ENCODE measurements at regions not wholly inside any gene's neighbourhood (a gene's known extent, or its start where the extent isn't known, plus 50 kb on each side); places are given as distances from the start of the nearest gene placed in this dataset.

DNA sequence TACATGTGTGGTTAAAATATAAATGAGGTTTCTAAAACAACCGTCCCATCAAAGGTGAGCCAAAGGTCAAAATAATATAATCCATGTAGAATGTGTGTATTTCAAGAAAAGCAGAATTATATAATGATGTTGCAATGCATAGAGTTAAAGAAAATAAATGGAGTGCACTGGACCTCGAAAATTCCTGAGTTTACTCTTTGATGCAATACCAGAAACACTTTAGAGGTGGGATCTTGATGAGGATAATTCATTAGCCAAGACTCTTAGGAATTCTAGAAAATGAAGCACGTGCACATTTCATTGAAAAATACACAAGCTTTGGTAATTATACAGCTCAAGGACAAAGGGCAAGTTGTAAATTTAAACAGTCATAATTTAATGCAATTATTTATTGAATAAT, 508.9 kb upstream of the ARGLU1 start (continued):
- no peak for TF ChIP-seq TCF7 (CRISPR knock-in tag; IDR thresholded peaks at IDR 0.05; ENCODE audit: low read depth)

DNA sequence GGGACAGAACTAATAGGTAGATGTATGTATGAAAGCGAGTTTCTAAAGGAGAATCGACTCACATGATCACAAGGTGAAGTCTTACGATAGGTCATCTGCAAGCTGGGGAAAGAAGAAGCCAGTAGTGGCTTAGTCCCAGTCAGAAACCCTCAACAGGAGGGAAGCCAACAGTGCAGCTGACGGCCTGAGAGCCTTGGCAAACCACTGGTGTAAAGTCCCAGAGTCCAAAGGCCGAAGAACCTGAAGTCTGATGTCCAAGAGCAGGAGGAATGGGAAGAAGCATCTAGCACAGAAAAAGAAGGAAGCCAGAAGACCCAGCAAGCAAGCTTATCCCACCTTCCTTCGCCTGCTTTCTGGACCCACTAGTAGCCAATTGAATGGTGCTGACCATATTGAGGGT, 507.6 kb upstream of the ARGLU1 start:
- ATAC-seq (no peak), DNase-seq (ENCODE audit: low spot score) (no peak)
- Mint-ChIP-seq H3K4me1 (no peaks in the 10 kb centered on the region), H3K9me3 (peaks cover 9% of the 10 kb centered on the region), H3K27ac (no peak overlapping the region), H3K36me3 (no peaks in the 10 kb centered on the region), H3K27me3 (ENCODE audit: low read depth) (no peaks in the 10 kb centered on the region), H3K4me3 (no peak overlapping the region)
- ChIA-PET POLR2A (no interaction called here), CTCF (no interaction called here)
- TF ChIP-seq ZNF317 (CRISPR knock-in tag; IDR thresholded peaks at IDR 0.05; ENCODE audit: borderline replicate concordance, low read depth) (no peak), NR3C1 (CRISPR knock-in tag; conservative IDR thresholded peaks at IDR 0.05; ENCODE audit: low read depth) (no peak)
- TF ChIP-seq, protein P1, sequence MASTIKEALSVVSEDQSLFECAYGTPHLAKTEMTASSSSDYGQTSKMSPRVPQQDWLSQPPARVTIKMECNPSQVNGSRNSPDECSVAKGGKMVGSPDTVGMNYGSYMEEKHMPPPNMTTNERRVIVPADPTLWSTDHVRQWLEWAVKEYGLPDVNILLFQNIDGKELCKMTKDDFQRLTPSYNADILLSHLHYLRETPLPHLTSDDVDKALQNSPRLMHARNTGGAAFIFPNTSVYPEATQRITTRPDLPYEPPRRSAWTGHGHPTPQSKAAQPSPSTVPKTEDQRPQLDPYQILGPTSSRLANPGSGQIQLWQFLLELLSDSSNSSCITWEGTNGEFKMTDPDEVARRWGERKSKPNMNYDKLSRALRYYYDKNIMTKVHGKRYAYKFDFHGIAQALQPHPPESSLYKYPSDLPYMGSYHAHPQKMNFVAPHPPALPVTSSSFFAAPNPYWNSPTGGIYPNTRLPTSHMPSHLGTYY (CRISPR knock-in tag; IDR thresholded peaks at IDR 0.05): no peak

DNA sequence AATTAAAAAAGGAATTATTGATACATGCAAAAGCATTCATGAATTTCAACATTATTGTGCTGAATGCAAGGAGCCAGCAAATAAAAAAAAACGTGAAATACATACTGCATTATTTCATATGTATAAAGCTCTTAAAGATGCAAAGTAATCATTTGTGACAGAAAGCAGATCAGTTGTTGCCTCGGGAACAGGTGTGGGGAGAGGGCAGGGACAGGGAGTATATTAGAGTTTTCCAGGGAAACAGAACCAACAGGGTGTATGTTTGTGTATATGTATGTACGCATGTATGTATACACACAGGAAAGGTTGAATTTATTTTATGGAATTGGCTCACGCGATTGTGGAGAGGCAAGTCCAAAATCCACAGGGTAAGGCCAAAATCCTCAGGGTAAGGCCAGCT, 502.9 kb upstream of the ARGLU1 start:
- ChIA-PET CTCF (no interaction called here), POLR2A (no interaction called here)
- H3K4me3 Mint-ChIP-seq: no peak overlapping the region
- H3K9me3 Mint-ChIP-seq: peaks cover 9% of the 10 kb centered on the region
- H3K4me1 Mint-ChIP-seq: no peaks in the 10 kb centered on the region
- no peak for DNase-seq (ENCODE audit: low spot score)
- TF ChIP-seq NR1H2 (CRISPR knock-in tag; IDR thresholded peaks at IDR 0.05): no peak
- no peaks in the 10 kb centered on the region for H3K27me3 Mint-ChIP-seq (ENCODE audit: low read depth)
- ATAC-seq: no peak
- no peak overlapping the region for H3K27ac Mint-ChIP-seq
- H3K36me3 Mint-ChIP-seq: no peaks in the 10 kb centered on the region

DNA sequence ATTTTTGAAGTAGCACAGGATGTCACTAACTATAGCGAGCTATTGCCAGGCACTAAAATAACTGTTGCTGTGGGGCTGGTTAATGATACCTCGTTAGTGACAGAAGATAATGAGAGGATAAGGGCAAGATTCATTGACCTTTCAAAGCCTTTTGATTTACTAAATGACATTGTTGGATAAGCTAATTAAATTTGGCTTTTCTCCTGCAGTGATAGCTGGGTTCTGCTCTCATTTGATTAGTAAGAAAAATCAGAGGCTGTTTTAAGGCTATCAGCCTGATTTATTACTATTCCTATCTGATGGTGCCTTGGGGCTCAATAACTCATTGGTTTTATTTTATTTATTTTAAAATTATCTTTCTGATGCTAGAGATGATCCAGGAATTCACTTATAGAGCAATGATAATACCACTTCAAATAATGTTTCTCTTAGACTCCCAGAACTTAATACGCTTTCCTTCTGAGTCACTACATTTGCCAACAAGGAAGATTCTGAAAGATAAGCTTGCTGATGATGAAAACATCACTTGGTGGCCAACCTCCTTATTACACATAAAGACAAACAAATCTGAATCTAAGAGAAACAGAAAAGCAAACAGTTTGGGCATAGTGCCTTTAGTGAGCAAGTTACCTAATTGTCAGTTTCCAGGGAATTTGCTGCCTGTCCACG, 501.3 kb upstream of the ARGLU1 start:
- DNase-seq (ENCODE audit: low spot score) (no peak), ATAC-seq (no peak)
- H3K9me3 Mint-ChIP-seq: no peaks in the 10 kb centered on the region
- no peak overlapping the region for H3K27ac Mint-ChIP-seq
- ChIA-PET CTCF (no interaction called here), POLR2A (no interaction called here)
- H3K4me1 Mint-ChIP-seq: no peaks in the 10 kb centered on the region
- H3K27me3 Mint-ChIP-seq (ENCODE audit: low read depth): no peaks in the 10 kb centered on the region
- no peak for TF ChIP-seq ZNF263 (CRISPR knock-in tag; IDR thresholded peaks at IDR 0.05; ENCODE audit: low read depth)
- TF ChIP-seq, protein P2, sequence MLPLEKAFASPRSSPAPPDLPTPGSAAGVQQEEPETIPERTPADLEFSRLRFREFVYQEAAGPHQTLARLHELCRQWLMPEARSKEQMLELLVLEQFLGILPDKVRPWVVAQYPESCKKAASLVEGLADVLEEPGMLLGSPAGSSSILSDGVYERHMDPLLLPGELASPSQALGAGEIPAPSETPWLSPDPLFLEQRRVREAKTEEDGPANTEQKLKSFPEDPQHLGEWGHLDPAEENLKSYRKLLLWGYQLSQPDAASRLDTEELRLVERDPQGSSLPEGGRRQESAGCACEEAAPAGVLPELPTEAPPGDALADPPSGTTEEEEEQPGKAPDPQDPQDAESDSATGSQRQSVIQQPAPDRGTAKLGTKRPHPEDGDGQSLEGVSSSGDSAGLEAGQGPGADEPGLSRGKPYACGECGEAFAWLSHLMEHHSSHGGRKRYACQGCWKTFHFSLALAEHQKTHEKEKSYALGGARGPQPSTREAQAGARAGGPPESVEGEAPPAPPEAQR (CRISPR knock-in tag; IDR thresholded peaks at IDR 0.05): no peak
- TF ChIP-seq ZNF671 (CRISPR knock-in tag; IDR thresholded peaks at IDR 0.05): no peak
- no peak for TF ChIP-seq JAZF1 (CRISPR knock-in tag; IDR thresholded peaks at IDR 0.05)
- TF ChIP-seq ZNF138 (CRISPR knock-in tag; conservative IDR thresholded peaks at IDR 0.05): no peak
- no peaks in the 10 kb centered on the region for H3K36me3 Mint-ChIP-seq
- no peak overlapping the region for H3K4me3 Mint-ChIP-seq

DNA sequence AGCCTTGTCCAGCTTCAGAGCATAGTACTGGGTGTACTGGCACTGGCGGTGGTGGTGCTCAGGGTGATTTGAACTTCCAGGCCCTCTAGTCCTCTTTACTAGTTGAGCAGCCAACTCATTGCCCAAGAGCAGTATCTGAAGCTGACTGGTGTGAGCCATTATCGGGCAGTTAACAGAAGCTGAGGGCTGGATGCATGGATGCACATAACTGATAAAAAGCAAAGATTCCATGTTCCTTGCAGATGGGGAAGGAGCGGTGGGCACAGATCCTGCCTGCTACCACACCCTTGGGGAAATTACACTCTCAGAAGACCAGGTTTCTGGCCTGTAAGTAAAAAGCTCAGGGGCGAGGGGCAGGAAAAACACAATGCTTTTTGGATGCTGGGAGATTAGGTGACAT, 499.4 kb upstream of the ARGLU1 start:
- Mint-ChIP-seq H3K4me3 (no peak overlapping the region), H3K27me3 (ENCODE audit: low read depth) (no peaks in the 10 kb centered on the region; the same call in 1 of the 2 replicates), H3K36me3 (no peaks in the 10 kb centered on the region), H3K9me3 (no peaks in the 10 kb centered on the region), H3K4me1 (no peaks in the 10 kb centered on the region), H3K27ac (no peak overlapping the region)
- CTCF ChIA-PET: no interaction called here
- POLR2A ChIA-PET: no interaction called here
- DNase-seq (ENCODE audit: low spot score) (no peak), ATAC-seq (no peak)
- TF ChIP-seq NFYB (CRISPR knock-in tag; conservative IDR thresholded peaks at IDR 0.05; ENCODE audit: low read depth) (no peak), GRHL2 (CRISPR knock-in tag; IDR thresholded peaks at IDR 0.05; ENCODE audit: insufficient replicate concordance, severe bottlenecking) (no peak), MYBL2 (CRISPR knock-in tag; IDR thresholded peaks at IDR 0.05) (no peak), ZNF138 (CRISPR knock-in tag; conservative IDR thresholded peaks at IDR 0.05) (no peak)
- TF ChIP-seq, protein P3, sequence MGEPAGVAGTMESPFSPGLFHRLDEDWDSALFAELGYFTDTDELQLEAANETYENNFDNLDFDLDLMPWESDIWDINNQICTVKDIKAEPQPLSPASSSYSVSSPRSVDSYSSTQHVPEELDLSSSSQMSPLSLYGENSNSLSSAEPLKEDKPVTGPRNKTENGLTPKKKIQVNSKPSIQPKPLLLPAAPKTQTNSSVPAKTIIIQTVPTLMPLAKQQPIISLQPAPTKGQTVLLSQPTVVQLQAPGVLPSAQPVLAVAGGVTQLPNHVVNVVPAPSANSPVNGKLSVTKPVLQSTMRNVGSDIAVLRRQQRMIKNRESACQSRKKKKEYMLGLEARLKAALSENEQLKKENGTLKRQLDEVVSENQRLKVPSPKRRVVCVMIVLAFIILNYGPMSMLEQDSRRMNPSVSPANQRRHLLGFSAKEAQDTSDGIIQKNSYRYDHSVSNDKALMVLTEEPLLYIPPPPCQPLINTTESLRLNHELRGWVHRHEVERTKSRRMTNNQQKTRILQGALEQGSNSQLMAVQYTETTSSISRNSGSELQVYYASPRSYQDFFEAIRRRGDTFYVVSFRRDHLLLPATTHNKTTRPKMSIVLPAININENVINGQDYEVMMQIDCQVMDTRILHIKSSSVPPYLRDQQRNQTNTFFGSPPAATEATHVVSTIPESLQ (CRISPR knock-in tag; IDR thresholded peaks at IDR 0.05): no peak
- TF ChIP-seq, protein P4, sequence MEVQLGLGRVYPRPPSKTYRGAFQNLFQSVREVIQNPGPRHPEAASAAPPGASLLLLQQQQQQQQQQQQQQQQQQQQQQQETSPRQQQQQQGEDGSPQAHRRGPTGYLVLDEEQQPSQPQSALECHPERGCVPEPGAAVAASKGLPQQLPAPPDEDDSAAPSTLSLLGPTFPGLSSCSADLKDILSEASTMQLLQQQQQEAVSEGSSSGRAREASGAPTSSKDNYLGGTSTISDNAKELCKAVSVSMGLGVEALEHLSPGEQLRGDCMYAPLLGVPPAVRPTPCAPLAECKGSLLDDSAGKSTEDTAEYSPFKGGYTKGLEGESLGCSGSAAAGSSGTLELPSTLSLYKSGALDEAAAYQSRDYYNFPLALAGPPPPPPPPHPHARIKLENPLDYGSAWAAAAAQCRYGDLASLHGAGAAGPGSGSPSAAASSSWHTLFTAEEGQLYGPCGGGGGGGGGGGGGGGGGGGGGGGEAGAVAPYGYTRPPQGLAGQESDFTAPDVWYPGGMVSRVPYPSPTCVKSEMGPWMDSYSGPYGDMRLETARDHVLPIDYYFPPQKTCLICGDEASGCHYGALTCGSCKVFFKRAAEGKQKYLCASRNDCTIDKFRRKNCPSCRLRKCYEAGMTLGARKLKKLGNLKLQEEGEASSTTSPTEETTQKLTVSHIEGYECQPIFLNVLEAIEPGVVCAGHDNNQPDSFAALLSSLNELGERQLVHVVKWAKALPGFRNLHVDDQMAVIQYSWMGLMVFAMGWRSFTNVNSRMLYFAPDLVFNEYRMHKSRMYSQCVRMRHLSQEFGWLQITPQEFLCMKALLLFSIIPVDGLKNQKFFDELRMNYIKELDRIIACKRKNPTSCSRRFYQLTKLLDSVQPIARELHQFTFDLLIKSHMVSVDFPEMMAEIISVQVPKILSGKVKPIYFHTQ (CRISPR knock-in tag; IDR thresholded peaks at IDR 0.05): no peak
- TF ChIP-seq, protein P5, sequence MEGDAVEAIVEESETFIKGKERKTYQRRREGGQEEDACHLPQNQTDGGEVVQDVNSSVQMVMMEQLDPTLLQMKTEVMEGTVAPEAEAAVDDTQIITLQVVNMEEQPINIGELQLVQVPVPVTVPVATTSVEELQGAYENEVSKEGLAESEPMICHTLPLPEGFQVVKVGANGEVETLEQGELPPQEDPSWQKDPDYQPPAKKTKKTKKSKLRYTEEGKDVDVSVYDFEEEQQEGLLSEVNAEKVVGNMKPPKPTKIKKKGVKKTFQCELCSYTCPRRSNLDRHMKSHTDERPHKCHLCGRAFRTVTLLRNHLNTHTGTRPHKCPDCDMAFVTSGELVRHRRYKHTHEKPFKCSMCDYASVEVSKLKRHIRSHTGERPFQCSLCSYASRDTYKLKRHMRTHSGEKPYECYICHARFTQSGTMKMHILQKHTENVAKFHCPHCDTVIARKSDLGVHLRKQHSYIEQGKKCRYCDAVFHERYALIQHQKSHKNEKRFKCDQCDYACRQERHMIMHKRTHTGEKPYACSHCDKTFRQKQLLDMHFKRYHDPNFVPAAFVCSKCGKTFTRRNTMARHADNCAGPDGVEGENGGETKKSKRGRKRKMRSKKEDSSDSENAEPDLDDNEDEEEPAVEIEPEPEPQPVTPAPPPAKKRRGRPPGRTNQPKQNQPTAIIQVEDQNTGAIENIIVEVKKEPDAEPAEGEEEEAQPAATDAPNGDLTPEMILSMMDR (IDR thresholded peaks at IDR 0.05): no peak
